ENCODE measurements at regions not wholly inside any gene's neighbourhood (a gene's known extent, or its start where the extent isn't known, plus 50 kb on each side); places are given as distances from the start of the nearest gene placed in this dataset.

DNA sequence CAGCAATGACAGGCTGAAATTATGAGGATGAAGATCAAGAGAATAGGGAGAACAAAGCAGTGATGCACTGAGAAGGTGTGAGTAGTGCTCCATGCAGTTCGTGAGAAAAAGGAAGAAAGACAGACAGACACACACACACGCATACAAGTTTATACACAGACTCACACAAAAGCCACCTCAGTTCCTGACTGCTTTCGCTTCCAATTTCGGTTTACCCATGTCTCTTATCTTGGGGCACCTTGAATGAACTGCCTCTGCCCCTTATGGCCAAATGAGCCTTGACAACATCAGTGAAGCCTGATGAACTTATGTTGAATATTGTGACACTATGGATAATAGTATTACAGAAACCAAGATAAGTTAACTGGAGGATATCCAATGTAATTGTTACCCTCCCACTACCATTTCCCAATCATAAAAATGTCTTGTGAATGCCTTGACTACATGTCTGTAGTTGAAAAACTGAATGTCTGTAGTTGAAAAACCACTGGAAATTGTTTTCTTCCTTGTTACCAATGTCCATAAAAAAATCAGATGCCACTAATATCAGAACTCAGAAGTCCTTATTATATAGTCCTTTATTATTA, 380.4 kb upstream of the DDHD1 start:
- TF ChIP-seq POLR2A (IDR thresholded peaks at IDR 0.05): no peak
- TF ChIP-seq, protein P1, sequence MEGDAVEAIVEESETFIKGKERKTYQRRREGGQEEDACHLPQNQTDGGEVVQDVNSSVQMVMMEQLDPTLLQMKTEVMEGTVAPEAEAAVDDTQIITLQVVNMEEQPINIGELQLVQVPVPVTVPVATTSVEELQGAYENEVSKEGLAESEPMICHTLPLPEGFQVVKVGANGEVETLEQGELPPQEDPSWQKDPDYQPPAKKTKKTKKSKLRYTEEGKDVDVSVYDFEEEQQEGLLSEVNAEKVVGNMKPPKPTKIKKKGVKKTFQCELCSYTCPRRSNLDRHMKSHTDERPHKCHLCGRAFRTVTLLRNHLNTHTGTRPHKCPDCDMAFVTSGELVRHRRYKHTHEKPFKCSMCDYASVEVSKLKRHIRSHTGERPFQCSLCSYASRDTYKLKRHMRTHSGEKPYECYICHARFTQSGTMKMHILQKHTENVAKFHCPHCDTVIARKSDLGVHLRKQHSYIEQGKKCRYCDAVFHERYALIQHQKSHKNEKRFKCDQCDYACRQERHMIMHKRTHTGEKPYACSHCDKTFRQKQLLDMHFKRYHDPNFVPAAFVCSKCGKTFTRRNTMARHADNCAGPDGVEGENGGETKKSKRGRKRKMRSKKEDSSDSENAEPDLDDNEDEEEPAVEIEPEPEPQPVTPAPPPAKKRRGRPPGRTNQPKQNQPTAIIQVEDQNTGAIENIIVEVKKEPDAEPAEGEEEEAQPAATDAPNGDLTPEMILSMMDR (IDR thresholded peaks at IDR 0.05): no peak

Data from thyroid gland (tissue), 4 donors.